RPMI7951 (cell line): ENCODE measurements at regions not wholly inside any gene's neighbourhood (a gene's known extent, or its start where the extent isn't known, plus 50 kb on each side); places are given as distances from the start of the nearest gene placed in this dataset.

Source experiments
- DNase-seq: peaks from one replicate; pipeline ENCODE4 v3.0.0-alpha.2; 2012; ENCODE audit warnings: low read depth

DNA sequence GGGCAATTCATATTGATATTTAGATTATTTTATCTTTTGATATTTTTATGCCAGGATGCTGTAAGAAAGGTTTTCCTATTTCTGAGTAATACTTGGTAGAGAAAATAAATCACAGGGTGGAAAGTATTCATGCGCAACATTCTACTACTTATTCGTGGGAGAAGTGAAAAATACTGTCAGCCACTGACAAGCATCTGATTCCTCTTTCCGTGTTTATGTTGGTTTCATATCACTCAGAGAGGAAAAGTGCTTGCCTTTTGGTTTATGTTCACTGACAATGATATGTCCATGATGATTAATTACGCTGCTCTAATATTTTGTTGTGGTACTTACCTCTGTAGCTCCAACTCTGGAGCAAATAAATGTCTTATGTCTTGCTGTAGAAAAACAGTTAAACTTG is 429.4 kb downstream of the EDEM1 start:
- DNase-seq = no peak

DNA sequence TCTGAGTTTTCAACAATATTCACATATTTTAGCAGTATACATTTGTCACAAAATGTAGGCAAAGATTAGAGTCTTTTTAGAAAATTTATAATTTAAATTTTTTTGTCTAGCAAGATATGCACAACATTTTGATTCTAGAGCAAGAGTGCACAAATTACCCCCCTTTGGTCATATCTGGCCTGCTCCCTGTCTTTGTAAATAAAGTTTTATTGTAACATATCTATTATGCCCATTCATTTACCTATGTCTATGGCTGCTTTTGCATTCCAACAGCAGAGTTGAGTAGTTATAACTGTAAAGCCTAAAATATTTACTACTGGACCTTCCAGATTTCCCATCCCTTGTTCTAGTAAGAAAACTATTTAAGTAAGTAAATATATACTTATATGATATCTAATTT is 430.7 kb downstream of the EDEM1 start:
- DNase-seq = no peak

DNA sequence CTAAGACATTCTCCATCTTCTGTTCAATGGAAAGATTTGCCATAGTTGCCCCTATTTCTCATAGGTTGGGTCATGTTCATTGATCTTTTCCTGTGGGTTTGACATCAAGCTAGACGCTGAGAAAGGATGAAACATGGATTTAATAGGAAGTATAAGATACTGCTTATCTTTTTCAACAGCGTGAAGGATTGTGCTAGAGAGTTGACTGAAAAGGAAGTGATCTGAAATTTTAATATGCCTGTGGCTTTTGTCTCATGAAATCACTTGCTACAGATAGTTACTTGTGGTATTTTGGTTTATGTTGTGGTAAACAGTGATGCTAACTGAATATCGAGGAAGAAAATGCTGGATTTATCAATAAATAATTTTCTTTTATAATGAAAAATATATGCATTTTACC is 442.9 kb downstream of the EDEM1 start:
- no peak for DNase-seq

DNA sequence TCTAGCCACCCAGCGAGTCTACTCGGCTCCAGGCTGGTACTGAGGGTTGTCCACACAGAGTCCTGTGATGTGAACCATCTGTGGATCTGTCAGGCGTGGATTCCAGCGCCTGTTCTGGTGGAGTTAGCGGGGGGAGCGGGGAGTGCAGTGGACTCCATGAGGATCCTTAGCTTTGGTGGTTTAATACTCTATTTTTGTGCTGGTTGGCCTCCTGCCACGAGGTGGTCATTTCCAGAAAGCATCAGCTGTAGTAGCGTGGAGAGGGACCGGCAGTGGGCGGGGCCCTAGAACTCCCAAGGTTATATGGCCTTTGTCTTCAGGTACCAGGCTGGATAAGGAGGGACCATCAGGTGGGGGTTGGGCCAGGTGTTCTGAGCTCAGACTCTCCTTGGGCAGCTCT is 446.5 kb downstream of the EDEM1 start:
- no peak for DNase-seq

DNA sequence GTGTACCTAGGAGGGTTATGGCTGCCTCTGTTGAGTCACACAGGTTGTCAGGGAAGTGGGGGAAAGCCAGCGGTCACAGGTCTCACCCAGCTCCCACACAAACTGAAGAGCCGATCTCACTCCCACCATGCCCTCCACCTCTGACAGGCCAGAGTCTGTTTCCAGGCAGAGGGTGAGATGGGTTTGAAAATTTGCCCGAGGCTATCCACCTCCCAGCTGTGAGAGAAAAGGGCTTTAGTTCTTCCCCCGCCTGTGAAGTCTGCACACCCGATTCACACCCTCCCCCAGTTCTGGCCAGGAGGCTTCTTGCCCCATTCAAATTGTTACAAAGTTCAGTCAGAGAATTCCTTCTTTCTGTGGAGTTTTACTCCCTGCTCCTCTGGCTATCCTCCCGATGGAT is 446.9 kb downstream of the EDEM1 start:
- no peak for DNase-seq

DNA sequence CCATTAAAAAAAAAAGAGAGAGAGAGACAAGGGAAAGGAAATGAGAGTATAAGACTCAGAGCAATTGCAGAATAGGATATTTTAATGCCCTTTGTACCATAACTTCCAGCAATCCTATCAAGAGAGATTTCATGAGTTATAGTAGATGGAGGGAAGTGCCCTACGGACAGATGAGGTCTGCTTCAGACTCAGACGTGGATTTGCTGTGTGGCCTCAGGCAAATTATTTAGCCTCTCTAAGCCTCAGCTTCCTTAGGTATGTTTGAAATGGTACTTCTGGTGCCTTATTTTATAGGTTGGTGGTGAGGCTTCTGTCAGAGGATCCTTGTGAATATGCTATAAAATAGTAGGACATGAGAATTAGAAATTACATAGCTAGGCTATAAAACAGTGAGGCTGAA is 448.2 kb downstream of the EDEM1 start:
- no peak for DNase-seq

DNA sequence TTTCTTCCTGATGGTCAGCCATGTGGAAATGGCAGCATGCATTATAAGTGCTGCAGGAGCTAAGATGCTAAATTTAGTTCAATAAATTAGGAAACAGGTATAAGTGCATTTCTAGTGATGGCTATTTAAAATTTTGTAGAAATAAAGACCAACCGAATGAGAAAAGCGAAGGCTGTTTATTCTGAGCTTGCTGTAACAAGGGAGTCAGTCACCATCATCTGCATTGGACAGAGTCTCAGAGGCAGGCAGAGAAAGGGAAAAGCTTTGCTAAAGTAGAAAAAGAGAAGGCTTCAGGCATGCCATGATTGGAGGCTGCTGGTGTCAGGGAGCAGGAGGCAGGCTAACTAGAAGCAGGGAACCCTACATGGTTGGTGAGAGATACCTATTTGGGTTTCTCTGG is 451.0 kb downstream of the EDEM1 start:
- DNase-seq = no peak

DNA sequence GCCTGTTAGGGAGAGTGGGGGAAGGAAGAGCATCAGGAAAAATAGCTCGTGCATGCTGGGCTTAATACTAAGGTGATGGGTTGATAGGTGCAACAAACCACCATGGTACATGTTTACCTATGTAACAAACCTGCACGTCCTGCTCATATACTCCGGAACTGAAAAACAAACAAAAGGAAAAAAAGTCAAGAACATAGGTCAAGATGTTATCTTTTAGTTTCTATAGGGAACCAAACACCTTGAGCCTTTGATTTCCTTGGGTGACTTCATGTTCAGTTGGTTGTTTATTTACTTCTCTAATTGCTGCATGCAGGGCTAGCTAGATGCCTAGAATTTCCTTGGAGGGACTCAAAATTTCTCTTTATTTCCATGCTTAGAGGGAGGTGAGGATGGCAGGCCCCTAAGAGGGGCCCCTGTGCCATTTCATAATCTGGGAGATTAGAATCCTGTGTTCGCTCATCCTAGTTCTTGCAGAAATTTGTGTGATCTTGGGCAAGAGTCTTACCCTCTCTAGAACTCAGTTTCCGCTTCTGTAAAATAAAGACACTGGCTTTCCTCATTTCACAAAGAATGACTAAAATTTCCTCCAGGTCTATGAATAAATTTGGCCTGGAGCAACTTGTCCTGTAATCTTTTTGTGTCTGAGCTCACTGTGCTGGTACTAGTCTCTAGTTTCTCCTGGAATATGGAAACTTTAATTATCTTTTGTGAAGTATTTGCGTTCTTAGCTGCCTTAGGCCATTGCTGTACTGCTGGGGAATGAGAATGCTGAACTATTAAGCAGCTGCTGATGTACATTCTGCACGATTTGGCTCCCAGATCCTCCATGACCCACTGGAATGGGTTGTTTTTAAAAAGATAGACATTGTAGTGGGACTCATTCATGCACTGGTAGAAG is 457.5 kb downstream of the EDEM1 start:
- DNase-seq = no peak

DNA sequence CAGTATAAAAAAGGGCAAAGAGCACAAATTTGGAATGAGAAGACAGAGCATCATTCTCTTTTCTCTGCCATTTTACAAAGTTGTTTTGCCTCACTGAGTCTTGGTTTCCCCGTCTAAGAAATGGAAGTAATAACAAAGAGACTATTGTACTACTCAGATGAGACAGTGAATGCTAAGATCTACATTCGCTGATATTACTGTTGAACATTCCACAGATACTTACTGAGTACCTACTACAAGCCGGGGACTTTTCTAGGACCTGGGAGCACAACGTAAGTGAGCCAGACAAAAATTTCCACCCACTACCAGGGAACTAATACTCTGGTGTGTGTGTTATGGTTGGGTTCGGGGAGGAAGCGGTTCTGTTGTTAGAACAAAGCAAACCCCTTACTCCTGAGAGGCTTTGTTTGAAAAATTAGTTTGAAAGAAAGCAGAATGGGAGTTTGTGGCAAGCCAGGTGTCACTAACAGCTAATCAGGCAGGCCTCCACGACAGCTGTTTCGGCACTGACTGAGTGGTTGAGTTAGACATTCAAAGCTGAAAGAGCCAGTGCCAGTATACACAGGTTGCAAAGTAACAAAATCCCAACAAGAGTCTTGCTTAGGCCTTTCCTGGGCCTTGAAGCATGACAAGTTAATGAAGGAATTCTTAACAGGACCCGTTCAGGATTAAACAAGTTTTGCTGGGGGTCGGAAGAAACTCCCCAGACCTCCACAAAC is 458.3 kb downstream of the EDEM1 start:
- DNase-seq = no peak

DNA sequence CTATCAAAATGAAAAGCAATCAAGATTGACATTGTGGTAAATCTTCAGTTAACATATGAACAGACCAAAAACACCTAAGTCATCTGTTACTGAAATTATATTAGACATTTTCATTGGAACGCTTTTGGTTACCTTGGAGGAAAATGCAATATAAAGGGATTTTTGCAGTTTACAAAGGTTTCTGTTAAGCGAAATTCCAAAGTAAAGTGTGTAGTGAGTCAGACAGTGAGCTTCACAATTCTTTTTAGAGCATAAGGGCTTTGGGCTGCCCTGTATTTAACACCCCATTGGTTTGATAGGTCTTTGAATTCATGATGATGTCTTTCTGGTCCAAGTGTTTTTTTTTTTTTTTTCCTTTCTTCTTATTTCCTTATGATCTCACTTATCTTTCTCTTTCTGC is 462.8 kb downstream of the EDEM1 start:
- no peak for DNase-seq

DNA sequence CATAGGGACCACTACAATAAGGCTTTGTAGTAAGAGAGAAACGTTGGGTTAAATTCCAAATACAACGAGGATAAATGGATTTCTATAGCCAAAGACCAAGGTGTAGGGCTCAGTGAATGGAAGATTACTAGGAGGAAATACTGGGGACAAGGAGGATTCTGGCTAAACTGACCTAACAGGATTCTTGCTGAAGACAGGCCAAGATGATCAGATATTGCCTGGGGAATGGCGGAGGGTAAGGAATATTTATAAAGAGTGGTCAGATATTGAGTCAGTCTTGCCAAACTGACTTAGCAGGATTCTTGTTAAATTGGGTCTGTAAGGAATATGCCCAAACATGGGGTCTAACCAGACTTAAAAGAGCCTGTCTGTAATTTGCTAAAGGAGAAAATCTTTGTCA is 463.8 kb downstream of the EDEM1 start:
- no peak for DNase-seq

DNA sequence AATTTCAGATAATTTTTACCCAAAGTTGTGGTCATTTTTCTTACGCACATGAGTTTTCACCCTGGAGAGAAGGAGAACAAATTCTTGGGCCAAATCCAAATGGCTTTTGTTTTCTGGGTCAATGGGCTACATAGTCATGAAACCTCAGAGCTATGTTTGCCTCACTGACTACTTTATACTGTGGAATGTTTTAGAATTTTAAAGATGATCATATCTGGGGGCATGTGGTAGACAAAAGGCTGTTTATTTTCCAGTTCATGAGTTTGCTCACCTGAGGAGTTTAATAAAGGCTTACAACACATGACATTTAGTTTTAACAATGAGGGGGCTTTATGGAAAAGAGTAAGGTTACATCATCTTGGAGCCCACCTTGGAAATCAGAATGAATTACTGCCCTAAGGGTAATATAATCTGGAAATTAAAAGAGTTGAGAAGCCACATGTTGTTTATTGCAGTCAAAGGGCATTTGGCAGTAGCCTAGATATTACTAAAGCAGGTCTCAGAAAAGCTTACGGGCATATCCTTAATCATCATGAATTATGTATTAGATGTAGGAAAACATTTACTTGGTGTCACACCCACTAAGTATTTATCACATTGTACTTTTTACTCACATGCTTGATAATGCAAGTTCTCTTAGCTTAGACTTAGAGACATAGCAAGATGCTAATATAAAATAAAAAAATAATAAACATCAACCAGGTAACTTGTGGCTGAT is 466.1 kb downstream of the EDEM1 start:
- DNase-seq = no peak

DNA sequence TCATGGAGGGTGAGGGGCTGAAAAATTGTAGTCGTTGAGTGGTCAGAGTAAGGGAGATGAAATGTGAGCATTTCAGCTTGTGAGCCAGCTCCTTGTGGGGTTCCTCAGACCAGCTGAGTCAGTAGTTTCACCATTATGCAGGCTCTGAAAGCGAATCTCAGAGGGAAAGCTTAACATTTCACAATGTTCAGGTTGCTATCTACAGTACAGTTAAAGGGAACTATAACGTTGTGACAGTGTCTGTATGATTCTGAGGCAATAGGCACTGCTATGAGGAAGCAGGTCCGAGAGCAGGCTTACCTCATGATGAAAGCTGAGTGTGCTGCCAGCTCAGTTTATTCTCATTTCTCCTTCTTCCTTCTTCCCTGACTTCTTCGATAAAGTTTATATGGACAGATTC is 469.6 kb downstream of the EDEM1 start:
- no peak for DNase-seq

DNA sequence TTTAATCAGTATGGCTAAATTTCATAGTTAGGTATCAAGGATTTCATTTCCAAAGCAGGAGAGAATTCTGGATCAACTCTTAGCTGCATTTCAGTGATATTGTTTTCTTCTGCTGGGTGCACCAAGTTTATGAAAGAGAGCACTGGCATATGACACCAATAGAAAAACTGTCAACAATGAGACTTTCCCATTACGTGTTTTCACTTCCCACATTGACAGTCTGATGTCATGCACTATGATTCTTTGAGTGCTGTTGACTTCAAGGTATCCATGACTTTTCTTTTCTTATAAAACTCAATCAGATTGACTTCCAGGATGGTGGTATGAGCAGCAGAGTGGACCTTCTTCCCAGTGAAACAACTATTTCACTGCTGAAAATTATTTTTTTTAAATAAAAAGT is 476.1 kb downstream of the EDEM1 start:
- no peak for DNase-seq

DNA sequence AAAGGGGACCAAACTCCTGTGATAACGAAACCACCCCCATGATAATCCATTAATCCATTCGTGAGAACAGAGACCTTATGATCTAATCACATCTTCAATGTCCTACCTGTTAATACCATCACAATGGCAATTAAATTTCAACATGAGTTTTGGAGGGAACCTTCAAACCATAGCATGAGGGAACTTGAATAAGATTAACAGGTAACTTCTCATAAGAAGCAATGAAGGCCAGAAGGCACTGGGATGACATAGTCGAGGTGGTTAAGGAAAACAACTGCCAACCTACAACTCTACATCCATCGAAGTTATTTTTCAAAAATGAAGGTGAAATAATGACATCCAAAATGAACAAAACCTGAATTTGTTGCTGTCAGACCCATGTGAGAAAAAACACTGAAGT is 478.9 kb downstream of the EDEM1 start:
- no peak for DNase-seq

DNA sequence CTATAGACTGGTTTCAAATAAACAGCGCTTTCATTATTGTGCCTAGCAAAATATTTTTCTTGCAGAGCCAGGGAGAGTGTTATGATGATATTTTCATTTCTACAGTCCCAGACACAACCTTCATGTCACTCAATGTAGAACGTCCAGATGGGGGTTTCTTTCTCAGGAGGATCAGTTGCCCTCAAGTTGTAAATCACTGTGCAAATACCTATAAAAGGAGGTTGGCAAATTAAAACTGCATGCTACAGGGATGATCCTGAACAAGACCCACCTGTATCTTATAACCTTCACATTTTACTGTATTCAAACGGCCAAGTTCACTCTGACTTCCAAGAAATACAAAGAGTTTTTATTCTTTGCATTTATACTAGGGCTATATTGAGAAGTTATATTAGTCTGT is 486.0 kb downstream of the EDEM1 start:
- no peak for DNase-seq

DNA sequence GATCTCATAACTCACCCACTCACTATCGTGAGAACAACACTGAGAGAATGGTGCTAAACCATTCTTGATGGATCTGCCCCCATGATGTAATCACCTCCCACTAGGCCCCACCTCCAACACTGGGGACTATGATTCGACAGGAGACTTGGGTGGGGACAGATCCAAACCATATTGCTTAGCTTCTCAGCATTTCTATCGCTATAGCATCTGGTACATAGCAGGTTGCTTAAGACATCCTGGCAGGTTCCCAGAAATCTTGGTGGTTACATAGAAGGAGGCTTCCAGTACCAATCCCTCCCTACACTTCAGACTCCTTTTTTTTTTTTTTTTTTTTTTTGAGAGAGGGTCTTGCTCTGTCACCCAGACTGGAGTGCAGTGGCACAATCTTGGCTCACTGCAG is 487.8 kb downstream of the EDEM1 start:
- no peak for DNase-seq

DNA sequence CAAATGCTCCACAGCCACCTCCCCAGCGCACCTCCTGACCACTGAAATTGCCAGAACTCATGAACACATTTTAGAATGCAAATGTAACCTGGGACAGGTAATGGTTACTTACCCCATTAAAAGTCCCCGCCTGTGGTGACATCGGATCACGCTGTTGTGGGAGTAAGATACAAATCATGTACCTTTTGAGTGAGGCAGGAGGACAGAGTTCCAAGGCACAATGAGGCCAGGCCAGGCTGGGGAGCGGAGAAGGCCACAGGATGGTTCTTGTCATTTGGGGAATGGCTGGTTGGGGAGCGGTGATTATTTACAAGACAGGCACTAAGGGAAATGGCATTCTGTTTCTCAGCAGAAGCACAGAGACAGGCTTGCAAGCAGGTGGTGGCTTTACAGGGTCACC is 490.0 kb downstream of the EDEM1 start:
- no peak for DNase-seq

DNA sequence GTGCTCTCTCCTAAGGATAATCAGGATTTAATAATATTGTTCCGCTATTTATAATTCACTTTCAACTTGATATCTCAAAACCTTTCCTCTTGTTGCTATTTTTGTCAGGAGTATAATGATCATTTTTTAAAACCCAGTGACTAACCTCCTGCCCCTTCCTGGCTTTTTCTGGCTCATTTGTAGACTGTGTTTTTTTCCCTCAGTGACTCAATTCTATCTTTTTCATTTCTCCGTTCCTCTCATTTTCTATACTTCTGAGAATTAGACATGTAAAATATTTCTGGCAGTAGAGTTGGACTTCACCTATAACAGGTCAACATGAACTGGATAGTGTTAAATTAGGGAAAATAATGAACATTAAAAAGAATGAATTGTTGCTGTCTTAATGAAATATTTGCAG is 490.7 kb downstream of the EDEM1 start:
- no peak for DNase-seq

DNA sequence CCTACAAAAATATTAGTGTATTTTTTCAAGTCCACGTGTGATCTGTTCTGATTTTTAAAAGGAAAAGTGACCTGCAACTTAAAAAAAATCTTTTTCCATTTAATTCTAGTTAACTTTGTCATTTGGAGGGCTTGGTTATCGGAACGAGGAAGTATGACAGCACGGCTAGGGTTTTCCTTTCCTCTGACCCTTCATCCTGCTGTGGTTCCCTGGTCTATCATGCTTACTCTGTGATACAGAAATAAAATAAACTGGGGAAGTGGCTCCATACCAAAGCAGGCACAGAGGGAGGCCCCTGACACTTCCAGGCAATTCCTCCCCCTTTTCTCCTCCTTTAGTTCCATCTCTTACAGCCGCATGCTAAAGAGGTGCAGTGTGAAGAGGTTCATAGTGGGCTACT is 491.3 kb downstream of the EDEM1 start:
- DNase-seq = no peak

DNA sequence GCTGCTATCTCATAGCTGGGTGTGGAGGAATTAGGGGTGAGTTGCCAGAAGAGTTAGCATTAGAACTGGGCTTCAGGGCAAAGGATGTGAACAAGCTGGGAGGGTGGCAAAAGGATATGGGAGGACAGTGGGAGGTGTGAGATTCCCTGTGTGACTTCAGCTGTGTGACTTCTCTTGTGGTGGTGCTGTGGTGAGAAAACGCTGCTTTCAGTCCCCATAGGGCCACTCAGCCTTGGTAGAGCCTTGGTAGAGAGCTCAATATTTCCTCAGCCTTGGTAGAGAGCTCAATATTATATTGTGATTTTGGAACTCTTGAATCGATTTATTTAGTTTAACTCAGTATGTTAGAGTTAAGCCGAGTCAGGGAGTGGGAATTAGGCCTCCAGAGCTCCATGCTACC is 499.7 kb downstream of the EDEM1 start:
- no peak for DNase-seq

DNA sequence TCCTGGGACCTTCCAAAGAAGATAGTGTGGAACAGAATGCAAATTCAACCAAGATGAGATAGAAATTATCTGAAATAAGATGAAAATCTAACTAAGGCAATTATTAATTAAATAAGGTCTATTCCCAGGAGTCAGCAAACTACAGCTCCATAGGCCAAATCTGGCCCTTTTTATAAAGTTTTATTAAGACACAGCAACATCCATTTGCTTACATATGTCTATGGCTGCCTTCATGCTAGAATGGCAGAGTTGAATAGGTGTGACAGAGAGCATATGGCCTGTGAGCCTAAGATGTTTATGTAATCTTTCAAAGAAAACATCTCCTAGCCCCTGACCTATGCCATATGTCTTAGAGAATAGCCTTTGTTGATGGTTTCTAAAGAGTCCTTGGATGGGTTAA is 503.0 kb downstream of the EDEM1 start:
- DNase-seq = no peak
